GM21529 (cell line): ENCODE measurements at regions not wholly inside any gene's neighbourhood (a gene's known extent, or its start where the extent isn't known, plus 50 kb on each side); places are given as distances from the start of the nearest gene placed in this dataset.
"Not testable (repeated sequence)": the region's sequence is repeated elsewhere in the genome, so short reads cannot be mapped to it uniquely, and the experiment has no call there.

ENCODE experiments used
- ATAC-seq: cut with Tn5 transposase; IDR thresholded peaks from one replicate; pipeline ENCODE4 v1.9.1; 2021; ENCODE audit not compliant: unreplicated experiment

- ATAC-seq = no peak
Measured at GRCh38 chr16:85449885-85450245, 163.3 kb upstream of the GSE1 start.

GRCh38 chr16:85451142-85451541 lies 162.0 kb upstream of the GSE1 start:
- not testable (repeated sequence) for ATAC-seq

GRCh38 chr16:85451641-85452363 lies 161.3 kb upstream of the GSE1 start:
- no peak for ATAC-seq

GRCh38 chr16:85452364-85453193 lies 160.5 kb upstream of the GSE1 start:
- no peak for ATAC-seq

DNA sequence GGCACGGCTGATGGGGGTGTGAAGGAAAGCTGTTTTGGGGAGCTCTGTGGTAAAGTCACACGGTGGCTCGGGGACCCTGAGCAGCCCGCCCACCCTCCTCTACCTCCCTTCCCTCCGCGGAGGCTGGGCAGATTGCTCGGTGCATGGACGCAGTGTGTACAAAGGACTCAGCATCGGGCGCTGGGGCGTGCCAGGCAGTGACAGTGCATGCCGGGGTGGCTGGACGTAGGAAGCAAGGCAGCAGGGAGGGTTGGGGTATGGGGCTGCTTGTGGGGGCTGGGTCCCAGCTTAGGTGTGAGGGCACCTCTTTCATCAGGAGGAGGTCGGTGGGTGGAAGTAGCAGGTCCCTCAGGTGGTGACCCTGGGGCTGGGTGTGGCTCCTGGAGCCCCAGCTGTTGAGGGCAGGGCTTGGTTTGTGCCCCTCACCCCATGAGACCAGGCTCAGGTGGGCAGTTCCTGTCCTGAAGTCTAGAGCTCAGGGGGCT lies 159.9 kb upstream of the GSE1 start:
- ATAC-seq = no peak

- ATAC-seq = no peak
Measured at GRCh38 chr16:85453703-85454102, 159.4 kb upstream of the GSE1 start.

GRCh38 chr16:85454171-85454872 lies 158.8 kb upstream of the GSE1 start:
- no peak for ATAC-seq

DNA sequence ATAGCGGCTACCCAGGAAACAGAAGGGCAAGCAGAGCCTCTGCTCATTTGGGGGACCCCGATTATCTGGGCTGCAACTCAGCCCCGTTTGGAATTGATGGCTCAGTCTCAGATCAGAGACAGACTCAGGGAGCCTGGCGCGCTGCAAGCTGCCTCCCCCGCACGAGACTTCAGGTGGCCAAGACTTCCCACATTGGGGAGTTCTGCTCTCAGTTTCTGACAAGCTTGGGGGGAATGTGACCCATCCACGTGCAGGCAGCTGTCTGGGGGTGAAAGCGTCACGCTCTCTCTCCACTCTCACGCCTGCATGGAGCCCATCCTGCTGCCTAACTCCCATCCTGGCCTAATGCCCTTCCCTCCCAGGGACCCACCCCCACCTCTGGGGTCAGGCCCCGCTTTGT lies 157.6 kb upstream of the GSE1 start:
- no peak for ATAC-seq

GRCh38 chr16:85457366-85457765 lies 155.8 kb upstream of the GSE1 start:
- ATAC-seq = no peak

- no peak for ATAC-seq
Measured at GRCh38 chr16:85458968-85459367, 154.2 kb upstream of the GSE1 start.

GRCh38 chr16:85459529-85460251 lies 153.4 kb upstream of the GSE1 start:
- no peak for ATAC-seq

DNA sequence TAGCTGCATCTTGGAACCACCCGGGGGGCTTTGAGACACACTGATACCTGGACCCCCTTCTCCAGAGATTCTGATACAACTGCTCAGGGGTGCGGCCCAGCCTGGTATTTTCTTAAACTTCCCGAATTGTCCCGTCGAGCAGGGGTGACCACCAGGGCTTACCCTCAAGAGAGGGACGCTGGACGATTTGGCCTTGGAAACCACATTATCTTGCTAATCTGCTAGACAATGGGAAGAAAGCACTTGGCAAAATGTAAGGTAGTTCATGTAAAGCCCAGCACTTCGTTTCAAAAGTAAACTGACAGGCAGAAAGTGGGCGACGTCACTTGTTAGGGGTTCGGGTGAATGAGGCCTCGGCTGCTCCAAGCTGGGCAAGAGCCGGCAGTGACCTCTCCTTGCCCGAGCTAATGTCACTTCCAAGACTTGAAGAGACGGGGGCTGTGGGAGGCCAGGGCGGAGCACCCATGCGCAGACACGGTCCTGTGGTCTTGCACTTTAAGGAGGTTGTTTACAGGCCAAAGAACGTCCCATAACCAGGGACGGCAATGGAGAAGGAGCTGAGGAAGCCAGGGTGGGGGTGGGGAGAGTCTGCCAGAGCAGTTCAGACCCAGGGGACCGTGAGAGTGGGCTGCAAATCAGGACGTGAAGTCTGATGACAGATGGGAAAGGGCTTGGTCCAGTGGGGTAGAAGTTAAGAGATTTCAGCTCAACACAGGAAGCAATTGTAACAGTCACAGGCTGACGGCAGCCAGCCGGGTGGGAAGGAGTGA lies 152.7 kb upstream of the GSE1 start:
- no peak for ATAC-seq

GRCh38 chr16:85461022-85461813 lies 151.9 kb upstream of the GSE1 start:
- ATAC-seq = no peak

GRCh38 chr16:85461814-85462713 lies 151.1 kb upstream of the GSE1 start:
- ATAC-seq = no peak

GRCh38 chr16:85462714-85463611 lies 150.2 kb upstream of the GSE1 start:
- no peak for ATAC-seq

- ATAC-seq = no peak
Measured at GRCh38 chr16:85463672-85464382, 149.3 kb upstream of the GSE1 start.
